GM12878 (cell line): ENCODE measurements at regions not wholly inside any gene's neighbourhood (a gene's known extent, or its start where the extent isn't known, plus 50 kb on each side); places are given as distances from the start of the nearest gene placed in this dataset.

ENCODE experiments used
- ATF2 ChIP-seq: IDR thresholded peaks from 2 replicates; pipeline ENCODE4 v1.6.1; 2012; ENCODE audit warnings: low read length, inconsistent platforms
- EGR1 ChIP-seq, 2 experiments: IDR thresholded peaks; 1 replicate in 1 of 2; 2 replicates in 1 of 2; pipeline ENCODE4 v1.6.1; 2011 to 2012; ENCODE audit warnings: low read depth in 2 of 2, low read length in 2 of 2, borderline replicate concordance in 1 of 2, mild to moderate bottlenecking in 1 of 2, moderate library complexity in 1 of 2
- ESRRA ChIP-seq: IDR thresholded peaks from 2 replicates; pipeline ENCODE4 v1.6.1; 2012; ENCODE audit warnings: mild to moderate bottlenecking, low read length, improper control_type of control experiment
- EZH2 ChIP-seq: IDR thresholded peaks from 2 replicates; pipeline ENCODE4 v1.6.1; 2012; ENCODE audit warnings: low read depth, mild to moderate bottlenecking, control low read depth, inconsistent platforms, low read length, borderline replicate concordance; ENCODE audit not compliant: control insufficient read depth
- MAX ChIP-seq: IDR thresholded peaks from 2 replicates; pipeline ENCODE4 v1.6.1; 2012; ENCODE audit warnings: low read depth, low read length, improper control_type of control experiment
- RAD51 ChIP-seq: fragments of 450-650 bp; IDR thresholded peaks from 2 replicates; pipeline ENCODE4 v1.6.1; 2016; ENCODE audit warnings: moderate library complexity, mild to moderate bottlenecking, inconsistent platforms
- REST ChIP-seq: IDR thresholded peaks from 2 replicates; pipeline ENCODE4 v1.6.1; 2012; ENCODE audit warnings: mild to moderate bottlenecking, low read depth, low read length
- SREBF1 ChIP-seq: IDR thresholded peaks from 2 replicates; pipeline ENCODE4 v1.6.1; 2012; ENCODE audit warnings: mild to moderate bottlenecking, low read length
- TAF1 ChIP-seq: IDR thresholded peaks from 2 replicates; pipeline ENCODE4 v1.6.1; 2011; ENCODE audit warnings: mild to moderate bottlenecking, low read depth, low read length, borderline replicate concordance
- TBL1XR1 ChIP-seq: IDR thresholded peaks from 2 replicates; pipeline ENCODE4 v1.6.1; 2012; ENCODE audit warnings: low read depth, low read length, improper control_type of control experiment

- TF ChIP-seq SREBF1, result no peak
- no peak for TF ChIP-seq RAD51
- TF ChIP-seq ESRRA, result no peak
- no peak for TF ChIP-seq TAF1
- TF ChIP-seq EGR1 (IDR thresholded peaks at IDR 0.05; ENCODE audit: borderline replicate concordance in 1 of 2, low read depth in 2 of 2, low read length in 2 of 2), result no peak
- TF ChIP-seq ATF2, result no peak
- no peak for TF ChIP-seq TBL1XR1
- no peak for TF ChIP-seq EZH2
- TF ChIP-seq REST, result no peak
- TF ChIP-seq MAX, result no peak
These were observed 204.2 kb upstream of the KCNJ16 start for GRCh38 chr17:69870751-69871199.
